ENCODE measurements at regions not wholly inside any gene's neighbourhood (a gene's known extent, or its start where the extent isn't known, plus 50 kb on each side); places are given as distances from the start of the nearest gene placed in this dataset.

- POLR2A ChIA-PET: no interaction called here
- no peaks in the 10 kb centered on the region for H3K4me1 ChIP-seq (ENCODE audit: control insufficient read depth, insufficient read depth, low read length)
- CTCF ChIA-PET: interaction anchor here (0.7 to 1.2 kb wide), 2 partner anchors 91 to 492 kb away, joined by 3 to 5 read pairs; no protein-coding TSS in a partner anchor
These were observed 216.6 kb downstream of the MRPL39 start for GRCh38 chr21:25390701-25391100.

DNA sequence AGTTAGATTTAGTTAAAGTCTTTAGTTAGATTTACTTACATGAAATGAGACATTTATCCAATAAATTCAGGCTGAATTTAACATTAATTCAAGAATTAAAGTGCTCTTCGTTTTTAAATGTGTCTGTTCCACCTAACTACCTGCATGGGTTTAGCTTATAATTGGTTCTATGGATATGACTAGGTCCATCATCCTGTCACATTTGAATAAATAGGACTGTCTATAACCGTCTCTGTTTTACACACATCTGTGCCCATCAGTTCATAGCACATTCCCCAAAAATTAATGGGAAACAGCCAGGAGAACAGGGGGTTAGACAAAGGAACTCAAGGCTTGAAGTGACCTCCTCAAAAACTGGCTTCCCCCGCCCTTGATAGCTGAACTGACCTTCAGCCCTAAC is 219.6 kb downstream of the MRPL39 start:
- H3K9me3 ChIP-seq (ENCODE audit: control insufficient read depth, insufficient read depth, low read depth, low read length): no peaks in the 10 kb centered on the region
- H3K27ac ChIP-seq (ENCODE audit: extremely low read depth, low read depth, low read length): no peak overlapping the region
- no peaks in the 10 kb centered on the region for H3K4me1 ChIP-seq (ENCODE audit: control insufficient read depth, insufficient read depth, low read length)
- POLR2A ChIA-PET: no interaction called here
- H3K4me3 ChIP-seq (ENCODE audit: low read depth, low read length): no peak overlapping the region
- CTCF ChIA-PET: interaction anchor here (0.6 to 1.8 kb wide), 4 partner anchors 38 to 823 kb away, joined by 3 read pairs; no protein-coding TSS in a partner anchor
- H3K36me3 ChIP-seq (ENCODE audit: control insufficient read depth in 2 of 2, insufficient read depth in 1 of 2, low read length in 2 of 2): no peaks in the 10 kb centered on the region
- no peak for TF ChIP-seq ZNF660 (tag by site-specific recombination; IDR thresholded peaks at IDR 0.05)
- no peak for TF ChIP-seq ZNF114 (tag by site-specific recombination; IDR thresholded peaks at IDR 0.05)
- no peak for TF ChIP-seq SCRT1 (tag by site-specific recombination; IDR thresholded peaks at IDR 0.05; ENCODE audit: borderline replicate concordance)
- TF ChIP-seq ZBTB17 (tag by site-specific recombination; IDR thresholded peaks at IDR 0.05): no peak
- TF ChIP-seq ZNF398 (tag by site-specific recombination; IDR thresholded peaks at IDR 0.05): no peak
- no peak for TF ChIP-seq ZNF112 (tag by site-specific recombination; IDR thresholded peaks at IDR 0.05)
- no peak for TF ChIP-seq ZNF449 (tag by site-specific recombination; IDR thresholded peaks at IDR 0.05)
- TF ChIP-seq ZNF654 (tag by site-specific recombination; IDR thresholded peaks at IDR 0.05; ENCODE audit: low read depth): no peak
- TF ChIP-seq, protein P1, sequence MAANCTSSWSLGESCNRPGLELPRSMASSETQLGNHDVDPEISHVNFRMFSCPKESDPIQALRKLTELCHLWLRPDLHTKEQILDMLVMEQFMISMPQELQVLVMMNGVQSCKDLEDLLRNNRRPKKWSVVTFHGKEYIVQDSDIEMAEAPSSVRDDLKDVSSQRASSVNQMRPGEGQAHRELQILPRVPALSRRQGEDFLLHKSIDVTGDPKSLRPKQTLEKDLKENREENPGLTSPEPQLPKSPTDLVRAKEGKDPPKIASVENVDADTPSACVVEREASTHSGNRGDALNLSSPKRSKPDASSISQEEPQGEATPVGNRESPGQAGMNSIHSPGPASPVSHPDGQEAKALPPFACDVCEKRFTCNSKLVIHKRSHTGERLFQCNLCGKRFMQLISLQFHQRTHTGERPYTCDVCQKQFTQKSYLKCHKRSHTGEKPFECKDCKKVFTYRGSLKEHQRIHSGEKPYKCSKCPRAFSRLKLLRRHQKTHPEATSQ (tag by site-specific recombination; IDR thresholded peaks at IDR 0.05): no peak
- no peak for TF ChIP-seq ZNF624 (tag by site-specific recombination; IDR thresholded peaks at IDR 0.05)
- no peak for TF ChIP-seq BCL11B (tag by site-specific recombination; IDR thresholded peaks at IDR 0.05; ENCODE audit: low read depth)
- no peak for TF ChIP-seq ZNF423 (tag by site-specific recombination; IDR thresholded peaks at IDR 0.05)
- TF ChIP-seq, protein P2, sequence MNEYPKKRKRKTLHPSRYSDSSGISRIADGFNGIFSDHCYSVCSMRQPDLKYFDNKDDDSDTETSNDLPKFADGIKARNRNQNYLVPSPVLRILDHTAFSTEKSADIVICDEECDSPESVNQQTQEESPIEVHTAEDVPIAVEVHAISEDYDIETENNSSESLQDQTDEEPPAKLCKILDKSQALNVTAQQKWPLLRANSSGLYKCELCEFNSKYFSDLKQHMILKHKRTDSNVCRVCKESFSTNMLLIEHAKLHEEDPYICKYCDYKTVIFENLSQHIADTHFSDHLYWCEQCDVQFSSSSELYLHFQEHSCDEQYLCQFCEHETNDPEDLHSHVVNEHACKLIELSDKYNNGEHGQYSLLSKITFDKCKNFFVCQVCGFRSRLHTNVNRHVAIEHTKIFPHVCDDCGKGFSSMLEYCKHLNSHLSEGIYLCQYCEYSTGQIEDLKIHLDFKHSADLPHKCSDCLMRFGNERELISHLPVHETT (tag by site-specific recombination; IDR thresholded peaks at IDR 0.05): no peak
- no peak for TF ChIP-seq SALL2 (tag by site-specific recombination; IDR thresholded peaks at IDR 0.05; ENCODE audit: borderline replicate concordance)

More at GRCh38 chr21:25390701-25391100, 216.6 kb downstream of the MRPL39 start:
- Histone ChIP-seq H3K27ac (ENCODE audit: extremely low read depth, low read depth, low read length) (no peak overlapping the region), H3K4me3 (ENCODE audit: low read depth, low read length) (no peak overlapping the region), H3K36me3 (ENCODE audit: control insufficient read depth in 2 of 2, insufficient read depth in 1 of 2, low read length in 2 of 2) (no peaks in the 10 kb centered on the region), H3K9me3 (ENCODE audit: control insufficient read depth, insufficient read depth, low read depth, low read length) (no peaks in the 10 kb centered on the region)
- no peak for TF ChIP-seq ZNF426 (tag by site-specific recombination; IDR thresholded peaks at IDR 0.05)
- TF ChIP-seq ZNF10 (tag by site-specific recombination; IDR thresholded peaks at IDR 0.05): no peak
- TF ChIP-seq ZNF488 (tag by site-specific recombination; IDR thresholded peaks at IDR 0.05): no peak
- TF ChIP-seq ZNF37A (tag by site-specific recombination; IDR thresholded peaks at IDR 0.05): no peak
- TF ChIP-seq PRDM10 (tag by site-specific recombination; IDR thresholded peaks at IDR 0.05): no peak
- no peak for TF ChIP-seq ZNF292 (tag by site-specific recombination; IDR thresholded peaks at IDR 0.05; ENCODE audit: borderline replicate concordance, low read depth)
- TF ChIP-seq ZBTB8A (tag by site-specific recombination; IDR thresholded peaks at IDR 0.05): no peak
- no peak for TF ChIP-seq KLF8 (tag by site-specific recombination; IDR thresholded peaks at IDR 0.05)
- TF ChIP-seq ZBTB21 (tag by site-specific recombination; IDR thresholded peaks at IDR 0.05): no peak
- no peak for TF ChIP-seq ZNF366 (tag by site-specific recombination; conservative IDR thresholded peaks at IDR 0.05)

All from HEK293 (cell line).